Calu3 (cell line): ENCODE measurements at regions not wholly inside any gene's neighbourhood (a gene's known extent, or its start where the extent isn't known, plus 50 kb on each side); places are given as distances from the start of the nearest gene placed in this dataset.

ENCODE experiments used
- BruUV-seq: library from RNA; stranded (reverse); fragments of 400-500 nt; replicated peaks from 2 replicates; lab custom pipeline; 2021; lab: Mats Ljungman, UMichigan
- CTCF ChIA-PET: fragments of 300-600 bp; sonication (Branson Sonifier 250); formaldehyde crosslinking; loops from one replicate; lab custom pipeline; 2022; ENCODE audit warnings: antibody characterized with exemption; lab: Charles Lee
- DNase-seq: peaks from one replicate; pipeline ENCODE4 v3.0.0; 2022
- H3K27ac Mint-ChIP-seq: one replicate; pipeline ENCODE4 v1.8.0; 2022; ENCODE audit warnings: mixed read lengths; ENCODE audit not compliant: unreplicated experiment
- H3K27me3 Mint-ChIP-seq: one replicate; pipeline ENCODE4 v1.8.0; 2022; ENCODE audit warnings: mixed read lengths; ENCODE audit not compliant: unreplicated experiment
- H3K36me3 Mint-ChIP-seq: one replicate; pipeline ENCODE4 v1.8.0; 2022; ENCODE audit warnings: mild to moderate bottlenecking, moderate library complexity, mixed read lengths; ENCODE audit not compliant: insufficient read depth, unreplicated experiment
- H3K4me1 Mint-ChIP-seq: one replicate; pipeline ENCODE4 v1.8.0; 2022; ENCODE audit warnings: mild to moderate bottlenecking, low read depth, mixed read lengths; ENCODE audit not compliant: unreplicated experiment
- H3K4me3 Mint-ChIP-seq: one replicate; pipeline ENCODE4 v1.8.0; 2022; ENCODE audit warnings: mild to moderate bottlenecking, low read depth, moderate library complexity, mixed read lengths; ENCODE audit not compliant: unreplicated experiment
- H3K9me3 Mint-ChIP-seq: one replicate; pipeline ENCODE4 v1.8.0; 2022; ENCODE audit warnings: low read depth, mixed read lengths; ENCODE audit not compliant: unreplicated experiment
- intact Hi-C: fragments of 100-400 bp; cut with micrococcal nuclease; formaldehyde crosslinking; loops from one replicate; pipeline ENCODE4 v1.10.0; 2022; ENCODE audit not compliant: unreplicated experiment
- TF ChIP-seq, protein P1 (sequence below): fragments of 200-600 bp; IDR thresholded peaks from one replicate; pipeline ENCODE4 v1.8.0; 2022; ENCODE audit warnings: antibody characterized with exemption; ENCODE audit not compliant: unreplicated experiment

DNA sequence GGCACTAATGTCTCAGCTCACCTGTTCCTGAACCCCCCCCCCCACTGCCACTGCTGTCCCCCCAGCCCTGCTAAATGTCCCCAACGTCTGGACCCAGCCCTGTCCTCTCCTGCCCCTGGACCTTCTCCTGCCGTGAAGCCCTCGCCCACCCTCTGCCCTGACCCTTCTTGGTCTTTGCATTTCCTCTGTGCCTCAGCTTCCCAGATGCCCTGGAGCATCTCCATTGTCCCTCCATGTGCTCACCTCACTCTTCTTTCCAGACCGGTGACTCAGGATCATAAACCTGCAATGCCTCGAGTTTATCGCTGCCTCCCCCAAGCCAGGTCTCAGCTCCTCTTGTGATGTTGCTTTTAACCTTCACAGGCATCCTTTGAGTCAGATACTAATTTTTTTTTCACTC lies 416.4 kb downstream of the BRD1 start:
- Mint-ChIP-seq H3K27me3 (peaks cover 92% of the 10 kb centered on the region), H3K9me3 (peaks cover 4% of the 10 kb centered on the region), H3K27ac (no peak overlapping the region), H3K4me1 (no peaks in the 10 kb centered on the region), H3K4me3 (no peak overlapping the region), H3K36me3 (no peaks in the 10 kb centered on the region)
- no peak for DNase-seq
- no TSS peak for BruUV-seq
- intact Hi-C loops: no loop called here
- CTCF ChIA-PET: no interaction called here
- TF ChIP-seq, protein P1, sequence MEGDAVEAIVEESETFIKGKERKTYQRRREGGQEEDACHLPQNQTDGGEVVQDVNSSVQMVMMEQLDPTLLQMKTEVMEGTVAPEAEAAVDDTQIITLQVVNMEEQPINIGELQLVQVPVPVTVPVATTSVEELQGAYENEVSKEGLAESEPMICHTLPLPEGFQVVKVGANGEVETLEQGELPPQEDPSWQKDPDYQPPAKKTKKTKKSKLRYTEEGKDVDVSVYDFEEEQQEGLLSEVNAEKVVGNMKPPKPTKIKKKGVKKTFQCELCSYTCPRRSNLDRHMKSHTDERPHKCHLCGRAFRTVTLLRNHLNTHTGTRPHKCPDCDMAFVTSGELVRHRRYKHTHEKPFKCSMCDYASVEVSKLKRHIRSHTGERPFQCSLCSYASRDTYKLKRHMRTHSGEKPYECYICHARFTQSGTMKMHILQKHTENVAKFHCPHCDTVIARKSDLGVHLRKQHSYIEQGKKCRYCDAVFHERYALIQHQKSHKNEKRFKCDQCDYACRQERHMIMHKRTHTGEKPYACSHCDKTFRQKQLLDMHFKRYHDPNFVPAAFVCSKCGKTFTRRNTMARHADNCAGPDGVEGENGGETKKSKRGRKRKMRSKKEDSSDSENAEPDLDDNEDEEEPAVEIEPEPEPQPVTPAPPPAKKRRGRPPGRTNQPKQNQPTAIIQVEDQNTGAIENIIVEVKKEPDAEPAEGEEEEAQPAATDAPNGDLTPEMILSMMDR: no peak

GRCh38 chr22:49408102-49408836 lies 419.4 kb downstream of the BRD1 start:
- H3K4me3 Mint-ChIP-seq: no peak overlapping the region
- H3K36me3 Mint-ChIP-seq: no peaks in the 10 kb centered on the region
- TF ChIP-seq, protein P1: no peak
- no peak overlapping the region for H3K27ac Mint-ChIP-seq
- DNase-seq: no peak
- intact Hi-C loops: no loop called here
- BruUV-seq: no TSS peak
- no peaks in the 10 kb centered on the region for H3K4me1 Mint-ChIP-seq
- CTCF ChIA-PET: no interaction called here
- peaks cover 4% of the 10 kb centered on the region for H3K9me3 Mint-ChIP-seq
- H3K27me3 Mint-ChIP-seq: peaks cover 93% of the 10 kb centered on the region

DNA sequence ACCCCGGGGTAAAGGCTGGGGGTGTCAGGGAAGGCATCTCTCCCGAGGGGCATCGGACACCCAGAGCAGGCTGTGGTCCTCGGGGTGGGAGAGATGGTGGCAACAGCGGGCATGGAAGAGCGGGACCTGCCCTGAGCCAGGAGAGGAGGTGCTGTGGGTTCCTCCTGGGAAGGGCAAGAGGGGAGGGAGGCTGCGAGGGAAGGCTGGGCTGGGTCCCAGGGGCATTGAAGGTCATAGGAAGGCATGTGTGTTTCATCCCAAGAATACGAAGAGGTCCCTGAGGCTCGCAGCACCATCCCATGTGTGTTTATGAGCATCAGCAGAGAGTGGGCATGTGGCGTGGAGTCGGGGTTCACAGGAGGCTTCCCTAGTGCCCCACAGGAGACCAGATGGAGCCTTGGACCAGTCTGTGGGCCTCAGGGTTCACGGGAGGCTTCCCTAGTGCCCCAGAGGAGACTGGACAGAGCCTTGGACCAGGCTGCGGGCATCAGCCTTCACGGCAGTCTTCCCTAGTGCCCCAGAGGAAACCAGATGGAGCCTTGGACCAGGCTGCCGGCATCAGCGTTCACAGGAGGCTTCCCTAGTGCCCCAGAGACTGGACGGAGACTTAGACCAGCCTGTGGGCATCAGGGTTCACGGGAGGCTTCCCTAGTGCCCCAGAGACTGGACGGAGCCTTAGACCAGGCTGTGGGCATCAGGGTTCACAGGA lies 420.6 kb downstream of the BRD1 start:
- TF ChIP-seq, protein P1: no peak
- Mint-ChIP-seq H3K27me3 (peaks cover 86% of the 10 kb centered on the region), H3K27ac (no peak overlapping the region), H3K4me3 (no peak overlapping the region), H3K9me3 (peaks cover 4% of the 10 kb centered on the region), H3K4me1 (no peaks in the 10 kb centered on the region), H3K36me3 (no peaks in the 10 kb centered on the region)
- intact Hi-C loops: no loop called here
- CTCF ChIA-PET: no interaction called here
- DNase-seq: no peak
- BruUV-seq: no TSS peak

DNA sequence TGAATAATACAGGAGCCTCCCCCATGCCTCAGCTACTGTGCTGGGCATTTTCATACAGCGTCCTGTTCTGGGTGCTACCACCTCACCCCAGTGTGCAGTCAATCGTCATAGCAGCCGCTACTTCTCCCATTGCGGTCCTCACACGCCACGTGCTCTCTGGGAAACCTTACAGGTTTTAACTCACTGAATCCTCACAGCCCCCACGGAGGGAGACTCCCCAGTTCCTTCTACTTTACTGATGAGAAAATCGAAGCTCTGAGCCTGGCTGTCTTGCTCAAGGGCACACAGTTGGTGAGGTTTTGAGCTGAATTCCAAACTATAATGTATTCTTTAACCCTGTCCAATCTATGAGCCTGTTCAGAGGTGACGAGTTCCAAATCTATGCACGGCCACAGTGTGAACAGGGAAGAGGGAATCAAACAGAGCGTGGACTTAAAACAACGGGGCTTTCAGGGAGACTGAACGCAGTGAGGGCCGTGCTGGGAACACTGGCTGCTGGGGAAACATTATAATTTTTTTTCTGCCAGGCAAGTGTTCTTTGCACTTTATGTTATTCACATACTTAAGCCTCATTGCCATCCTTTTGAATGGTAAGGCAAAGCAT lies 421.5 kb downstream of the BRD1 start:
- Mint-ChIP-seq H3K4me3 (no peak overlapping the region), H3K36me3 (no peaks in the 10 kb centered on the region), H3K9me3 (peaks cover 4% of the 10 kb centered on the region), H3K4me1 (no peaks in the 10 kb centered on the region), H3K27me3 (peaks cover 79% of the 10 kb centered on the region), H3K27ac (no peak overlapping the region)
- BruUV-seq: no TSS peak
- intact Hi-C loops: no loop called here
- DNase-seq: no peak
- CTCF ChIA-PET: no interaction called here
- TF ChIP-seq, protein P1: no peak
